SK-N-DZ (cell line): ENCODE measurements at regions not wholly inside any gene's neighbourhood (a gene's known extent, or its start where the extent isn't known, plus 50 kb on each side); places are given as distances from the start of the nearest gene placed in this dataset.

Experiments
- DNase-seq: peaks from one replicate; pipeline ENCODE4 v3.0.0-alpha.2; 2015; ENCODE audit warnings: low spot score
- small RNA-seq, 2 experiments: library from RNA; depleted of rRNA; stranded (forward); fragments of <200 nt; gene quantifications; one replicate each; pipeline ENCODE3, GENCODE V24; 2014

- DNase-seq: no peak
Observed at GRCh38 chr3:118846176-118846575, 188.5 kb downstream of the IGSF11 start.

Small RNA genes in the stretch of these regions (small RNA-seq; reads per million reads assigned to genes)
- gene MIR4447 (0 reads per million in 2 experiments), gene RF01884 (0 reads per million in 2 experiments), gene RNU5E-8P (2.3 to 26.6 reads per million in 2 experiments), gene RNU6-1200P (0 reads per million in 2 experiments)
